GM23248 (cell line): ENCODE measurements at regions not wholly inside any gene's neighbourhood (a gene's known extent, or its start where the extent isn't known, plus 50 kb on each side); places are given as distances from the start of the nearest gene placed in this dataset.

Experiments
- DNase-seq: peaks from one replicate; pipeline ENCODE4 v3.0.0-alpha.2; 2015
- H2AFZ ChIP-seq: fragments of 200-600 bp; sonication (generic); 2 replicates; pipeline ENCODE4 v1.6.1; 2016; ENCODE audit warnings: antibody characterized with exemption
- H3F3A ChIP-seq: fragments of 200-600 bp; sonication (generic); 2 replicates; pipeline ENCODE4 v1.6.1; 2016; ENCODE audit warnings: mild to moderate bottlenecking, antibody characterized with exemption, mixed run types; ENCODE audit not compliant: insufficient read depth
- H3K27ac ChIP-seq: fragments of 200-600 bp; sonication (generic); 2 replicates; pipeline ENCODE4 v1.5.1; 2016; ENCODE audit warnings: mild to moderate bottlenecking
- H3K27me3 ChIP-seq: fragments of 200-600 bp; sonication (generic); replicated peaks from 2 replicates; pipeline ENCODE4 v1.6.1; 2016; ENCODE audit warnings: mild to moderate bottlenecking; ENCODE audit not compliant: insufficient read depth
- H3K36me3 ChIP-seq: fragments of 200-600 bp; sonication (generic); 2 replicates; pipeline ENCODE4 v1.6.1; 2016; ENCODE audit warnings: low read depth, mild to moderate bottlenecking
- H3K4me1 ChIP-seq: fragments of 200-600 bp; sonication (generic); 2 replicates; pipeline ENCODE4 v1.6.1; 2016; ENCODE audit warnings: mild to moderate bottlenecking; ENCODE audit not compliant: insufficient read depth
- H3K4me2 ChIP-seq: fragments of 200-600 bp; sonication (generic); one replicate; pipeline ENCODE4 v1.6.1; 2016; ENCODE audit warnings: mild to moderate bottlenecking; ENCODE audit not compliant: unreplicated experiment
- H3K4me3 ChIP-seq: fragments of 200-600 bp; sonication (generic); 2 replicates; pipeline ENCODE4 v1.5.1; 2016; ENCODE audit warnings: mild to moderate bottlenecking
- H3K79me2 ChIP-seq: fragments of 200-600 bp; sonication (generic); 2 replicates; pipeline ENCODE4 v1.6.1; 2016; ENCODE audit warnings: mild to moderate bottlenecking; ENCODE audit not compliant: insufficient read depth
- H3K9ac ChIP-seq: fragments of 200-600 bp; sonication (generic); 2 replicates; pipeline ENCODE4 v1.6.1; 2016; ENCODE audit warnings: mild to moderate bottlenecking
- H3K9me2 ChIP-seq: fragments of 200-600 bp; sonication (generic); 2 replicates; pipeline ENCODE4 v1.6.1; 2016; ENCODE audit warnings: mixed run types, mild to moderate bottlenecking, moderate library complexity; ENCODE audit not compliant: insufficient read depth
- H3K9me3 ChIP-seq: fragments of 200-600 bp; sonication (generic); one replicate; pipeline ENCODE4 v1.6.1; 2017; ENCODE audit warnings: low read depth
- H4K20me1 ChIP-seq: fragments of 200-600 bp; sonication (generic); 2 replicates; pipeline ENCODE4 v1.6.0; 2016; ENCODE audit not compliant: insufficient read depth
- EZH2 ChIP-seq: fragments of 200-600 bp; sonication (generic); IDR thresholded peaks from 2 replicates; pipeline ENCODE4 v1.6.1; 2018; ENCODE audit warnings: antibody characterized with exemption, mild to moderate bottlenecking; ENCODE audit not compliant: insufficient read depth, poor library complexity, severe bottlenecking
- EZH2phosphoT487 ChIP-seq: fragments of 200-600 bp; sonication (generic); IDR thresholded peaks from 2 replicates; pipeline ENCODE4 v1.6.1; 2018; ENCODE audit warnings: antibody characterized with exemption, moderate library complexity, mild to moderate bottlenecking, low read depth; ENCODE audit not compliant: insufficient read depth
- WGBS, 2 experiments: methylation state at CpG; one replicate each; pipeline ENCODE4 v1.1.6; 2015 to 2017; ENCODE audit warnings: low lambda C conversion rate in 2 of 2, low coverage in 1 of 2; ENCODE audit errors: missing lambda C conversion rate in 2 of 2; 5-methylcytosine and 5-hydroxymethylcytosine counted together
- in situ Hi-C: fragments of 300-500 bp; cut with MboI; formaldehyde crosslinking; loops from 2 replicates; pipeline ENCODE4 v1.15.0; 2020

DNA sequence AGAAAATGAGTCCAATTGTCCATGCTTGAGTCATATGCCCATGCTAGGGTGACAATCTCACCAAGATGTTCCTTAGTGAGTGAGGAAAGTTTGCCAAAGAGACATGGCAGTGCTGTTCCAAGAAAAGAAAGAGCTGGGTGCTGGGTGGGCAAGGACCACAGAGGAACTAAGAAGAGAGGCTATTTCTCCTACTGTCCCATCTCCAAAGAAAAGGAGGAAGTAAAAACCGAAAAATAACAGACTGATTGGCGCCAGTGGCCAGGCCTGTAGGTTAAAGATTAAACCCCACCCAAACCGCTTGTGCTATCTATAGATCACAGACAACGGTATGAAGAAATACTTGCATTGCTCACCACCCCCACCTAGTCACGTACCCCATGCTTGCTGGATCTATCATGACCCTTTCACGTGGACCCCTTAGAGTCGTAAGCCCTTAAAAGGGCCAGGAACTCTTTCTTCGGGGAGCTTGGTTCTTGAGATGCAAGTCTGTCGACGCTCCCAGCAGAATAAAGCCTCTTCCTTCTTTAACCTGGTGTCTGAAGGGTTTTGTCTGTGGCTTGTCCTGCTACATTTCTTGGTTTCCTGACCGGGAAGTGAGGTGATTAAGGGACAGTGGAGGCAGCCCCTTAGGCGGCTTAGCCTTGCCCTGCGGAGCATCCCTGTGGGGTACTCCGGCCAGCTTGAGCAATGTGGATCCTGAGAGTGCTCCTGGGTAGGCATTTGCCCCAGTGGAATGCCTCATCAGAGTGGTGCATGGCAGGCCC lies 606.5 kb downstream of the UQCRFS1 start:
- DNase-seq, result no peak
- no peaks in the 10 kb centered on the region for H3K4me1 ChIP-seq
- no peaks in the 10 kb centered on the region for H4K20me1 ChIP-seq
- no peak overlapping the region for H3K4me3 ChIP-seq
- no peaks in the 10 kb centered on the region for H3K36me3 ChIP-seq
- 34 to 36% methylated on average over 14 of the region's 14 CpGs for WGBS, 2 experiments
- H3K9me2 ChIP-seq, result no peaks in the 10 kb centered on the region
- no peaks in the 10 kb centered on the region for H3K79me2 ChIP-seq
- H2AFZ ChIP-seq, result no peak overlapping the region
- H3K4me2 ChIP-seq, result no peak overlapping the region
- H3K27me3 ChIP-seq, result no peaks in the 10 kb centered on the region
- no peaks in the 10 kb centered on the region for H3F3A ChIP-seq
- H3K9ac ChIP-seq, result no peak overlapping the region
- in situ Hi-C loops, result no loop called here
- TF ChIP-seq EZH2 (no peak), EZH2phosphoT487 (no peak)
- H3K9me3 ChIP-seq, result no peaks in the 10 kb centered on the region
- no peak overlapping the region for H3K27ac ChIP-seq

DNA sequence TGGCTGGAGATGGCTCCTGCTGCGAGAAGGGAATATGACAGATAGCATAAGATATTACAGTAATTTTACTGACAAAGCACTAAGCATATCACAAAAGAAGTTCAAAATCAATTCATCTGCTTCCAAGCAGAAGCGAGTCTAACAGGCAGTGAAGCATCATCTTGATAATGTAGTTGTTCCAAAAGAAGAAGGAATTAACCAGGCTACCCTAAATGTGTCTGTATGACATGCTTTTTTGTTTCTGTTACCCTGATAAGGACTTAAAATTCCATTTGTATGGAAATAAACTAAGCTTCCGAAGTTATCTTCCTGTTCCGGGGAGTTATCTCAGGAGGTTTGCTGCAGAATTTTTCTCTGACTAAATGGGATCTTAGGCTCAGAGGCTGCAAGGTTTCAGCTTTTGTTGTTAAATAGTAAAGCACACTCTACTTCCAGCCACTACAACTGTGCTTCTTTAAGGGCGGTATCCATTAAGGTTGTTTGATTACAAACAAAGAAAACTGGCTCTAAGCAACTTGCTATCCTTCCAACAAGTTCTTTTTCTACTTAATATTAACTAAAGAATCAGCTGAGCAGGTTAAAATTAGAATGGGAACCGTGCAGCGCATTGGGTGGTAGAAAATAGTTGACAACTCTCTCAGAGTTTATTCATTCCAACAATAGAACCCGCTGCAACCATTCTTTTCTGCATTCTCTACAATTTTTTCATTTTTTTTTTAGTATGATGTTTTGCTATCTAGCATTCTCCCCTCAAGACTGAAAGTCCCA lies 607.3 kb downstream of the UQCRFS1 start:
- H3K4me3 ChIP-seq, result no peak overlapping the region
- H3K9me3 ChIP-seq, result no peaks in the 10 kb centered on the region
- TF ChIP-seq EZH2 (no peak), EZH2phosphoT487 (no peak)
- H3K27ac ChIP-seq, result no peak overlapping the region
- no peak overlapping the region for H2AFZ ChIP-seq
- no peaks in the 10 kb centered on the region for H3K9me2 ChIP-seq
- H3K4me1 ChIP-seq, result no peaks in the 10 kb centered on the region
- in situ Hi-C loops, result no loop called here
- H3K4me2 ChIP-seq, result no peak overlapping the region
- H3K36me3 ChIP-seq, result no peaks in the 10 kb centered on the region
- no peaks in the 10 kb centered on the region for H3K79me2 ChIP-seq
- DNase-seq, result no peak
- no peaks in the 10 kb centered on the region for H3F3A ChIP-seq
- H3K9ac ChIP-seq, result no peak overlapping the region
- H4K20me1 ChIP-seq, result no peaks in the 10 kb centered on the region
- WGBS, 2 experiments, result 32 to 35% methylated on average over 8 of the region's 8 CpGs
- no peaks in the 10 kb centered on the region for H3K27me3 ChIP-seq

DNA sequence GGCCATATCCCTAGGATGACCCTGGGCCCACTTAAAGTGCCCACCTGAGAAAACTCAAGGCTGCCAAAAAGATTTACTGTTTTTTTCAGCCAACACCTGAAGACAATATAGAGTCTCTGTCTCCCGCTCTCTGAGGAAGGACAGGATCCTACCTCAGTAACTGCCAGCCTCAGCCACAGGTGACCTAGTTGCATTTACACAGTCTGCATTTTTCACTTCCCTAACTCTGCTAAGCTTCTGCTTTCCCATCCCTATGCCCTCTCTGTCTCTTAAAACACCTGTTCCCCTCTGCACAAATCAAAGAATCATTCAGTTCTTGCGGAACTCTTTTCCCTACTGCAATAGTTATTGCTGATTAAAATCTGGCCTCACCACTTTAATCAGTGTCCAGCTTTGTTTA lies 609.5 kb downstream of the UQCRFS1 start:
- TF ChIP-seq EZH2phosphoT487, result no peak
- TF ChIP-seq EZH2, result no peak
- Histone ChIP-seq H3K4me3 (no peak overlapping the region), H3F3A (no peaks in the 10 kb centered on the region), H3K4me1 (no peaks in the 10 kb centered on the region), H3K9ac (no peak overlapping the region), H3K27me3 (no peaks in the 10 kb centered on the region; the same call in 1 of the 2 replicates), H3K79me2 (no peaks in the 10 kb centered on the region), H3K36me3 (no peaks in the 10 kb centered on the region), H4K20me1 (no peaks in the 10 kb centered on the region), H2AFZ (no peak overlapping the region), H3K9me3 (no peaks in the 10 kb centered on the region), H3K9me2 (no peaks in the 10 kb centered on the region), H3K27ac (no peak overlapping the region), H3K4me2 (no peak overlapping the region)
- in situ Hi-C loops, result no loop called here
- 36 to 38% methylated on average over 2 of the region's 2 CpGs for WGBS, 2 experiments
- no peak for DNase-seq

DNA sequence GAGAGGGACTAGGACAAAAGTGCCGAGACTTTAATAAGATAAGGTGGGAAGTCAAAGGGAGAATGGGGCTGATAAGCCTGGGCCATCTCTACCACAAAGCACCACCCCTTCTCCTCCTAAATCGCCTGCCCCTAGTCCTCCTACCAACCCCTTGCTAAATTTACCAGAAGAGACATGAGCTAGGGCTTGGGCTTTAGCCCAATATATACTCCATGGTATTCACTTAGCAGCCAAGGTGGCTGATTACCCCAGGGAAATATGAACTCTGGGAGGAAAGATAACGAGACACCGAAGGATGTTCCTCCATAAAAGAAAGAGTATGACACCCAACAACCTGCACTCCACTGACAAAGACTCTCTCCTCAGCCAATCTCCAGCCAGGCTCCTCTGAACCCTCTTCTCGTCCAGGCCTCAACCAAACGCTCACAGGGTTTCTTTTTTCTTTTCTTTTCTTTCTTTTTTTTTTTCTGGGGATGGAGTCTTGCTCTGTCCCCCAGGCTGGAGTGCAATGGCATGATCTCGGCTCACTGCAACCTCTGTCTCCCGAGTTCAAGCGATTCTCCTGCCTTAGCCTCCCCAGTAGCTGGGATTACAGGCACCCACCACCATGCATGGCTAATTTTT lies 610.2 kb downstream of the UQCRFS1 start:
- no peak overlapping the region for H2AFZ ChIP-seq
- no peaks in the 10 kb centered on the region for H3K36me3 ChIP-seq
- DNase-seq, result no peak
- H3K27ac ChIP-seq, result no peak overlapping the region
- no peaks in the 10 kb centered on the region for H3K4me1 ChIP-seq
- 18 to 29% methylated on average over 9 of the region's 9 CpGs for WGBS, 2 experiments
- no peak overlapping the region for H3K4me2 ChIP-seq
- in situ Hi-C loops, result no loop called here
- H3K79me2 ChIP-seq, result no peaks in the 10 kb centered on the region
- H4K20me1 ChIP-seq, result no peaks in the 10 kb centered on the region
- no peaks in the 10 kb centered on the region for H3F3A ChIP-seq
- no peak for TF ChIP-seq EZH2phosphoT487
- TF ChIP-seq EZH2, result no peak
- H3K4me3 ChIP-seq, result no peak overlapping the region
- no peaks in the 10 kb centered on the region for H3K9me3 ChIP-seq
- no peak overlapping the region for H3K9ac ChIP-seq
- no peaks in the 10 kb centered on the region; the same call in 1 of the 2 replicates for H3K27me3 ChIP-seq
- no peaks in the 10 kb centered on the region for H3K9me2 ChIP-seq
